Sigmoid colon (tissue), 4 donors: ENCODE measurements at regions not wholly inside any gene's neighbourhood (a gene's known extent, or its start where the extent isn't known, plus 50 kb on each side); places are given as distances from the start of the nearest gene placed in this dataset.

ENCODE experiments used
- EP300 ChIP-seq, 4 donors: sonication (generic); formaldehyde crosslinking; IDR thresholded peaks; one replicate each; pipeline ENCODE4 v1.6.1; 2017; ENCODE audit warnings: antibody characterized with exemption in 4 of 4
- POLR2A ChIP-seq, 2 donors: fragments of 450-650 bp; IDR thresholded peaks; one replicate each; pipeline ENCODE4 v1.6.1; 2016; ENCODE audit warnings: antibody characterized with exemption in 2 of 2, mild to moderate bottlenecking in 2 of 2, moderate library complexity in 2 of 2
- POLR2AphosphoS5 ChIP-seq, 4 donors: sonication (generic); formaldehyde crosslinking; IDR thresholded peaks; one replicate each; pipeline ENCODE4 v1.6.1; 2017; ENCODE audit warnings: antibody characterized with exemption in 4 of 4
- TF ChIP-seq, protein P1 (sequence below), 4 experiments: fragments of 450-650 bp in 3 of 4; fragments of 200-600 bp in 1 of 4; IDR thresholded peaks; one replicate each; pipeline ENCODE4 v1.5.1; 2016 to 2019; ENCODE audit warnings: antibody characterized with exemption in 4 of 4, mild to moderate bottlenecking in 3 of 4, moderate library complexity in 2 of 4

- TF ChIP-seq, protein P1, sequence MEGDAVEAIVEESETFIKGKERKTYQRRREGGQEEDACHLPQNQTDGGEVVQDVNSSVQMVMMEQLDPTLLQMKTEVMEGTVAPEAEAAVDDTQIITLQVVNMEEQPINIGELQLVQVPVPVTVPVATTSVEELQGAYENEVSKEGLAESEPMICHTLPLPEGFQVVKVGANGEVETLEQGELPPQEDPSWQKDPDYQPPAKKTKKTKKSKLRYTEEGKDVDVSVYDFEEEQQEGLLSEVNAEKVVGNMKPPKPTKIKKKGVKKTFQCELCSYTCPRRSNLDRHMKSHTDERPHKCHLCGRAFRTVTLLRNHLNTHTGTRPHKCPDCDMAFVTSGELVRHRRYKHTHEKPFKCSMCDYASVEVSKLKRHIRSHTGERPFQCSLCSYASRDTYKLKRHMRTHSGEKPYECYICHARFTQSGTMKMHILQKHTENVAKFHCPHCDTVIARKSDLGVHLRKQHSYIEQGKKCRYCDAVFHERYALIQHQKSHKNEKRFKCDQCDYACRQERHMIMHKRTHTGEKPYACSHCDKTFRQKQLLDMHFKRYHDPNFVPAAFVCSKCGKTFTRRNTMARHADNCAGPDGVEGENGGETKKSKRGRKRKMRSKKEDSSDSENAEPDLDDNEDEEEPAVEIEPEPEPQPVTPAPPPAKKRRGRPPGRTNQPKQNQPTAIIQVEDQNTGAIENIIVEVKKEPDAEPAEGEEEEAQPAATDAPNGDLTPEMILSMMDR (IDR thresholded peaks at IDR 0.05): no peak
- TF ChIP-seq EP300 (IDR thresholded peaks at IDR 0.05) (no peak), POLR2A (IDR thresholded peaks at IDR 0.05) (no peak), POLR2AphosphoS5 (IDR thresholded peaks at IDR 0.05) (no peak)
Observed at GRCh38 chr12:46900734-46901463, 75.1 kb upstream of the SLC38A4 start.
